GM13977 (cell line): ENCODE measurements at regions not wholly inside any gene's neighbourhood (a gene's known extent, or its start where the extent isn't known, plus 50 kb on each side); places are given as distances from the start of the nearest gene placed in this dataset.
"Not testable (repeated sequence)": the region's sequence is repeated elsewhere in the genome, so short reads cannot be mapped to it uniquely, and the experiment has no call there.

Experiments
- DNase-seq: peaks from one replicate; pipeline ENCODE4 v3.0.0; 2012; ENCODE audit warnings: low spot score
- in situ Hi-C: fragments of 300-500 bp; cut with MboI; formaldehyde crosslinking; loops from one replicate; pipeline ENCODE4 v1.12.0; 2022; ENCODE audit warnings: low sequenced_read_pairs, low pct_unique_long_range_greater_than_20kb, mixed read lengths, inconsistent platforms; ENCODE audit not compliant: unreplicated experiment
- TF ChIP-seq, protein P1 (sequence below): IDR thresholded peaks from 2 replicates; pipeline ENCODE4 v1.5.1; 2012; ENCODE audit warnings: mild to moderate bottlenecking, control low read depth; ENCODE audit not compliant: insufficient read depth; ENCODE audit errors: extremely low read depth, missing control alignments

DNA sequence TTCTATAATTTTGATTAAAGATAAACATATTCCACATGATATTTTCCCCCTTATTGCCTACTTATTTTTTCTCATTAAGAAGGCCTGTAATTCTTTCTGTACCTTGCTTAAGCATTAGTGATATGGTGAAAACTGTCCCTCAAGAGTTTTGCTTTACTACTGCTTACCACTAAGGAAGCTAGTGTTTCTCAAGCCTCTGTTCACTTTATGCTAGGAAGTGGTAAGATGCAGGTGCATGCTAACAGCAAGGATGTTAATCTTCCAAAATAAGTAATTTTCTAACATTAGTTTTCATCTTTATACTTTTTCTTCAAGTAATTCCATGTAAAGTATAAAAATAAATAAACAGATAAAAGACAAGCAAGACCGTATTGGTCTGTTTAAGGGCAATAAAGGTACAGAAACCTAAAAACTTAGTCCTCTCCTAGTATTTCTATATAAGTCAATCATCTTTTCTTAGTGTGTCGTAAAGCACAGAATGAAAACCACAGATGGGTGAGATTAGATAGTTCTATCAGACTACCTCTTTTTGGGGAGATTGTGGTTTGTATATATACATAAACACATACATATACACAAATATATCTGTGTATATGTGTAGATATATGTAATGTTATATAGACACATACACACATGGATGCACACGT, 731.0 kb upstream of the CNTN5 start:
- DNase-seq, result no peak
- TF ChIP-seq, protein P1, sequence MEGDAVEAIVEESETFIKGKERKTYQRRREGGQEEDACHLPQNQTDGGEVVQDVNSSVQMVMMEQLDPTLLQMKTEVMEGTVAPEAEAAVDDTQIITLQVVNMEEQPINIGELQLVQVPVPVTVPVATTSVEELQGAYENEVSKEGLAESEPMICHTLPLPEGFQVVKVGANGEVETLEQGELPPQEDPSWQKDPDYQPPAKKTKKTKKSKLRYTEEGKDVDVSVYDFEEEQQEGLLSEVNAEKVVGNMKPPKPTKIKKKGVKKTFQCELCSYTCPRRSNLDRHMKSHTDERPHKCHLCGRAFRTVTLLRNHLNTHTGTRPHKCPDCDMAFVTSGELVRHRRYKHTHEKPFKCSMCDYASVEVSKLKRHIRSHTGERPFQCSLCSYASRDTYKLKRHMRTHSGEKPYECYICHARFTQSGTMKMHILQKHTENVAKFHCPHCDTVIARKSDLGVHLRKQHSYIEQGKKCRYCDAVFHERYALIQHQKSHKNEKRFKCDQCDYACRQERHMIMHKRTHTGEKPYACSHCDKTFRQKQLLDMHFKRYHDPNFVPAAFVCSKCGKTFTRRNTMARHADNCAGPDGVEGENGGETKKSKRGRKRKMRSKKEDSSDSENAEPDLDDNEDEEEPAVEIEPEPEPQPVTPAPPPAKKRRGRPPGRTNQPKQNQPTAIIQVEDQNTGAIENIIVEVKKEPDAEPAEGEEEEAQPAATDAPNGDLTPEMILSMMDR, result no peak
- in situ Hi-C loops, result no loop called here

DNA sequence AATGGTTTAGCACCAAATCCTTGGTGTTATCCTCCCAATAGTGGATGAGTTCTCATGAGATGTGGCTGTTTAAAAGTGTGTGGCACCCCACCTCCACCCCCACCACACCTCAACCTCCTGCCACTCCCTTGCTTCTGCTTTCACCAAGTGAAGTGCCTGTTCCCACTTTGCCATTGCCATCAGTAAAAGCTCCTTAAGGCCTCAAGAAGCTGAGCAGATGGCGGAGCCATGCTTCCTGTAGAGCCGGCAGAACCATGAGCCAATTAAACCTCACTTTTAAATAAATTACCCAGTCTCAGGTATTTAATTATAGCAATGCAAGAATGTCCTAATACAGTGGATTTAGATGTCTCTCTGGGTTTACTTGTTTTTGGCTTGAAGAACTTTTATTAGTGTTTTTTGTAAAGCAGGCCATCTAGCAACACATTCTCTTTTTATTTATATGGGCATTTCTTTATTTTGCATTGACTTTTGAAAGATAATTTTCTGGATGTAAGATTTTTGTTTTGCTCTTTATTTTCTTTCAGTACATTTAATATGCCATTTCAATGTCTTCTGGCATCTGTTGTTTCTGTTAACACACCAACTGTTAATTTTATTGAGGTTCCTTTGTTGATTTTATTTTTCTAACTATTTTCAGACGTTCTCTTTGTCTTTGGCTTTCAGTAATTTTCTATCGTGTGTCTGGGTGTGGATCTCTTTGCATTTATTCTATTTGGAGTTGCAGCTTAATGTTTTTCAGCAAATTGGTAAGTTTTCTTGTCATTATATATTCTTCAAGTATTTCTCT, 724.5 kb upstream of the CNTN5 start:
- TF ChIP-seq, protein P1, result no peak
- no peak for DNase-seq
- in situ Hi-C loops, result no loop called here

DNA sequence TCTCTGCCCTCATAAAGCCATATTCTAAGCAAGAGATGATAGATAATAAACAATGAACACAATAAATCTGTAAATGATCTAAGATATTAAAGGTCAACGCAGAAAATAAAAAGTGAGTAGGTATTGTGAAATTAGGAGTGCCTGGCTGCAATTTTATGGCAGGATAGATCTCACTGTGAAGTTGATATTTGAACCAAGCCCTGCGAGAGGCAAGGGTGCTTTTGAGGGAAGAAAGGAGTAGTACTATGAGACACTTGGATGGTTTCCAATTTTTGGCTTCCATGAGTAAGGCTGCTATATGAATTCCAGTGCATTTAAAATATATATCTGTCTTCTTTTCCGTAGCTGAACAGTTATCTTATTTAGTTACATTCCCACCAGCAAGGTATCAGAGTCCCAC, 720.0 kb upstream of the CNTN5 start:
- TF ChIP-seq, protein P1, result no peak
- in situ Hi-C loops, result no loop called here
- DNase-seq, result no peak

DNA sequence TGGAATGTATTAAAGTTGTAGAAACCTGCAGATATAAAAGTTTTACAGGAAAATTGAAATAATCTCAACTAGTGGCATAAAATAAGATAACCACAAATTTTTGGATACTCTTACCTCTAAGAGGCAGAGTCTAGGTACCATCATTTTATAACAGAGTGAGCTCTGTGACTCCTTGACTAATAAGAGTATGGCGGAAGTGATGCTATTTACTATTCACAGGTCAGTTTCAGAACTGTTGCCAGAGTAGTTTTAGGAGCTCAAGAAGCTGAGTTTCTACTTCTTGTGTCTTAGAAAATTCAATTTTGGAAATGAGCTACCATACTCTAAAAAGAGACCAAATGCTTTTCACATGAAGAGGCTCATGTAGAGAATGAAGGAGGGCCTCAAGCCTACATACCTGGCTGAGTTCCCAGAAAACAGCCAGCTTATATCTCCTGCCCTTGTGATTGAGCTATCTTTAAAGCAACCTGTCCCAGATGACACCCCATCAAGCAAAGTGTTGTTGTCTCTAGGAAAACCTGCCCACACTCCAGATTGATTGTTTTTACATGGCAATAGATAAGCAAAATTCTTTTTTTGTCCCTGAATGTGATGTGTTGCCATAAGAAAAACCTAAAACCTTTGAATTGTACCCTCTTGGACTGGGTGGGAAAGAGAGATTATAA, 712.8 kb upstream of the CNTN5 start:
- in situ Hi-C loops, result no loop called here
- DNase-seq, result no peak
- TF ChIP-seq, protein P1, result no peak

DNA sequence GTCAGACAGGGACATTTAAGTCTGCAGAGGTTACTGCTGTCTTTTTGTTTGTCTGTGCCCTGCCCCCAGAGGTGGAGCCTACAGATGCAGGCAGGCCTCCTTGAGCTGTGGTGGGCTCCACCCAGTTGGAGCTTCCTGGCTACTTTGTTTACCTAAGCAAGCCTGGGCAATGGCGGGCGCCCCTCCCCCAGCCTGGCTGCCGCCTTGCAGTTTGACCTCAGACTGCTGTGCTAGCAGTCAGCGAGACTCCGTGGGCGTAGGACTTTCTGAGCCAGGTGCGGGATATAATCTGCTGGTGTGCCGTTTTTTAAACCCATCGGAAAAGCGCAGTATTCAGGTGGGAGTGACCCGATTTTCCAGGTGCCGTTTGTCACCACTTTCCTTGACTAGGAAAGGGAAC, 690.4 kb upstream of the CNTN5 start:
- in situ Hi-C loops, DNase-seq: not testable (repeated sequence)

DNA sequence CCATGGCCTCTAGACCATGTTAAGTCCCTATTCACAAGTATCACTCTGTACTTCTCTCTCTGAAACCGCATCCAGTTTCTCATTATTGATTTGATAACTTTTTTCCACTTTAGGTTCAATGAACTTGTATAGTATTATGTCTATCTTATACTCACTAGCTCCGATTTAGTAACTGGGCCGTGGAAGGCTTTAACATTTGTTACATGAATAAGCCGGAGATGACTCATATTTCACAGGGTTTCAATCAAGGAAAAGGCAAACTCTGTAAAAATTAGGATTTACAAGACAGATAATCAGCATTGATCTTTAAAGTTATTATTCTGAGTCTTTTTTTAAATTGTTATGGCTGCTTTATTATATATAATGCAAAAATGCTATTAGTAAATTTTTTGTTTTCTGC, 662.2 kb upstream of the CNTN5 start:
- TF ChIP-seq, protein P1, result no peak
- in situ Hi-C loops, result no loop called here
- no peak for DNase-seq

DNA sequence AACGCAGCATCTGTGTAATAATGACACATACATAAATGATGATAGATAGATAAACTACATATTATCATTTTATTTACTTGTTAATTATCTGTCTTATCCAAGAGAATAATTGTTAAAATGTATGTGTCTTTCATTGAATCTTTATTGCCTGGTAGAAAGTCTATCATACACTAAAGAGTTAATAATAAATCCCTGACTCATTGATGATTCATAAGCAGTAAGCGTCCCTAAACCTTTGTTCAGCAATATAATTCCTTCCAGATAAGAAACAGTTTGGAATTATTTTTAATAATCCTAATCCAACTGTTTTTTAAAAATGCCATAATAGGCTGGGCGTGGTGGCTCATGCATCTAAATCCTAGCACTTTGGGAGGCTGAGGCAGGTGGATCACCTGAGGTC, 655.6 kb upstream of the CNTN5 start:
- no peak for DNase-seq
- in situ Hi-C loops, result no loop called here
- TF ChIP-seq, protein P1, result no peak
